K562 (cell line): ENCODE measurements at regions not wholly inside any gene's neighbourhood (a gene's known extent, or its start where the extent isn't known, plus 50 kb on each side); places are given as distances from the start of the nearest gene placed in this dataset.

Source experiments
- BACH1 ChIP-seq: fragments of 200-800 bp; sonication (Bioruptor generic); IDR thresholded peaks from 2 replicates; pipeline ENCODE4 v1.6.1; 2016; ENCODE audit warnings: missing genetic modification characterization, missing compliant biosample characterization
- CAMTA2 ChIP-seq: fragments of 250-450 bp; sonication (Bioruptor Pico); conservative IDR thresholded peaks from 2 replicates; pipeline ENCODE4 v1.5.1; 2022
- MAZ ChIP-seq, 2 experiments: fragments of 450-650 bp in 1 of 2; sonication (generic) in 1 of 2; formaldehyde crosslinking; IDR thresholded peaks in 1 of 2; conservative IDR thresholded peaks in 1 of 2; 2 replicates each; pipeline versions ENCODE4 v1.4.0 to v1.5.0; 2020; ENCODE audit warnings: mild to moderate bottlenecking in 1 of 2, missing genetic modification reagents in 1 of 2
- TF ChIP-seq, protein P1 (sequence below), 3 experiments: IDR thresholded peaks in 2 of 3; conservative IDR thresholded peaks in 1 of 3; 2 replicates each; pipeline ENCODE4 v1.5.1; 2011 to 2012; ENCODE audit warnings: low read length in 3 of 3, mild to moderate bottlenecking in 3 of 3, control low read depth in 2 of 3, improper control_type of control experiment in 1 of 3, inconsistent platforms in 1 of 3, low read depth in 1 of 3, mixed read lengths in 1 of 3, moderate library complexity in 1 of 3; ENCODE audit not compliant: insufficient read depth in 2 of 3

DNA sequence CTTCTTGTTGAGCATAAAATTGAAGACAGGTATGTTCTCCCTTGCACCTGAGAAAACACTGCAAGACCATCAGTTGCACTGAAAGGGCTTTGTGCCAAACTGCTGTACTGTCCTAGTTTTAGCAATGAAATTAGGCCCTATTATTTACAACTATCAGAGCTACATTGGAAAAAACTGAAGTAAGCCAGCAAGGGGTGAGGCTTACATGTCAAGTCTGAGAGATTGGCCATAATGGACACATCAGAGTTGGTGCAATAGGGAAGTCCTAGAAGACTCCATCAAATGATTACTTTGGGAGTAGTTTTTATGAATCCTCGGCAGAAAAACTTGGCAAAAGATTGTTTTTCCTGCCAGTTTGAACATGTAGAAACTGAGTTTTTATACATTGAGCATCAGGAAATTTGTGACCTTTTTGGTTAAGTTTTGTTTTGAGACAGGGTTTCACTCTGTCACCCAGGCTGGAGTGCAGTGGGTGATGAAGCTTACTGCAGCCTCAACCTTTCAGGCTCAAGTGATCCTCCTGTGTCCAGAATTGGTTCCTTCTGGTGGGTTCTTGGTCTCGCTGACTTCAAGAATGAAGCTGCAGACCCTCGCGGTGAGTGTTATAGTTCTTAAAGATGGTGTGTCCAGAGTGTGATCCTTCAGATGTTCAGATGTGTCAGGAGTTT lies 160.1 kb upstream of the BANK1 start:
- TF ChIP-seq BACH1 (tag) = no peak
- no peak for TF ChIP-seq CAMTA2 (CRISPR knock-in tag)
- TF ChIP-seq, protein P1, sequence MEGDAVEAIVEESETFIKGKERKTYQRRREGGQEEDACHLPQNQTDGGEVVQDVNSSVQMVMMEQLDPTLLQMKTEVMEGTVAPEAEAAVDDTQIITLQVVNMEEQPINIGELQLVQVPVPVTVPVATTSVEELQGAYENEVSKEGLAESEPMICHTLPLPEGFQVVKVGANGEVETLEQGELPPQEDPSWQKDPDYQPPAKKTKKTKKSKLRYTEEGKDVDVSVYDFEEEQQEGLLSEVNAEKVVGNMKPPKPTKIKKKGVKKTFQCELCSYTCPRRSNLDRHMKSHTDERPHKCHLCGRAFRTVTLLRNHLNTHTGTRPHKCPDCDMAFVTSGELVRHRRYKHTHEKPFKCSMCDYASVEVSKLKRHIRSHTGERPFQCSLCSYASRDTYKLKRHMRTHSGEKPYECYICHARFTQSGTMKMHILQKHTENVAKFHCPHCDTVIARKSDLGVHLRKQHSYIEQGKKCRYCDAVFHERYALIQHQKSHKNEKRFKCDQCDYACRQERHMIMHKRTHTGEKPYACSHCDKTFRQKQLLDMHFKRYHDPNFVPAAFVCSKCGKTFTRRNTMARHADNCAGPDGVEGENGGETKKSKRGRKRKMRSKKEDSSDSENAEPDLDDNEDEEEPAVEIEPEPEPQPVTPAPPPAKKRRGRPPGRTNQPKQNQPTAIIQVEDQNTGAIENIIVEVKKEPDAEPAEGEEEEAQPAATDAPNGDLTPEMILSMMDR (IDR thresholded peaks at IDR 0.05 in 2 of 3, conservative IDR thresholded peaks at IDR 0.05 in 1 of 3; ENCODE audit: insufficient read depth in 2 of 3, low read depth in 1 of 3, low read length in 3 of 3) = no peak
- TF ChIP-seq MAZ (CRISPR knock-in tag; conservative IDR thresholded peaks at IDR 0.05 in 1 of 2, IDR thresholded peaks at IDR 0.05 in 1 of 2) = no peak
